Progenitor cell of endocrine pancreas (in vitro differentiated cells): ENCODE measurements at regions not wholly inside any gene's neighbourhood (a gene's known extent, or its start where the extent isn't known, plus 50 kb on each side); places are given as distances from the start of the nearest gene placed in this dataset.

Experiments used
- DNase-seq: peaks from one replicate; pipeline ENCODE4 v3.0.0; 2021; ENCODE audit warnings: low spot score; ENCODE audit not compliant: unreplicated experiment
- H3K27ac Mint-ChIP-seq: 2 replicates; pipeline ENCODE4 v1.8.0; 2021; ENCODE audit warnings: mild to moderate bottlenecking, moderate library complexity, mixed read lengths
- H3K27me3 Mint-ChIP-seq: 2 replicates; pipeline ENCODE4 v1.8.0; 2021; ENCODE audit warnings: mixed read lengths
- H3K36me3 Mint-ChIP-seq: 2 replicates; pipeline ENCODE4 v1.8.0; 2022; ENCODE audit warnings: mixed read lengths; ENCODE audit not compliant: insufficient read depth
- H3K4me1 Mint-ChIP-seq: 2 replicates; pipeline ENCODE4 v1.8.0; 2021; ENCODE audit warnings: low read depth, mixed read lengths
- H3K4me3 Mint-ChIP-seq: 2 replicates; pipeline ENCODE4 v1.8.0; 2021; ENCODE audit warnings: low read depth, mild to moderate bottlenecking, moderate library complexity, mixed read lengths
- H3K9me3 Mint-ChIP-seq: 2 replicates; pipeline ENCODE4 v1.8.0; 2021; ENCODE audit warnings: low read depth, mixed read lengths
- CTCF ChIP-seq: fragments of 200-600 bp; sonication (generic); IDR thresholded peaks from one replicate; pipeline ENCODE4 v1.5.0; 2021; ENCODE audit warnings: antibody characterized with exemption, mild to moderate bottlenecking; ENCODE audit not compliant: unreplicated experiment

DNA sequence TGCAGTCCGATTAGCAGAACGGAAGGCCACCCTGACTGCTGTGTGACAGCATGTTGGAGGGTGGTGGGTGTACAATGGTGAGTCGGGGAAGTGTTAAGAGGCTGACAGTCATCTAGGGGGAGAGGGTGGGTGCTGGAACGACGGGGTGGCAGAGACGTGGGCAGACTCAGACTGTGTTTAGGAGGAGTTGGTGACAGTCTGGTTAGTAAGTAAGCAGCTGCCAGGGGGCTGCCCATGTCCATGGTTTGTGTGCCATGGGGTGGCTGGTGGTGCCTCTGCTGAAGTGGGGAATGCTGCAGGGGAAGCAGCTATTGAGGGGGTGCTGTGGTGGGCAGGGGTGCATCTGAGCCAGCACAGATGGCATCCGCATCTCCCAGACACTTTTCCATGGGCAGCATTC, 51.3 kb upstream of the BOD1 start:
- Mint-ChIP-seq H3K27me3 (no peaks in the 10 kb centered on the region), H3K4me1 (peaks cover 26% of the 10 kb centered on the region), H3K36me3 (peaks cover 3% of the 10 kb centered on the region), H3K27ac (no peak overlapping the region), H3K4me3 (no peak overlapping the region), H3K9me3 (peaks cover 9% of the 10 kb centered on the region)
- no peak for DNase-seq
- no peak for TF ChIP-seq CTCF

DNA sequence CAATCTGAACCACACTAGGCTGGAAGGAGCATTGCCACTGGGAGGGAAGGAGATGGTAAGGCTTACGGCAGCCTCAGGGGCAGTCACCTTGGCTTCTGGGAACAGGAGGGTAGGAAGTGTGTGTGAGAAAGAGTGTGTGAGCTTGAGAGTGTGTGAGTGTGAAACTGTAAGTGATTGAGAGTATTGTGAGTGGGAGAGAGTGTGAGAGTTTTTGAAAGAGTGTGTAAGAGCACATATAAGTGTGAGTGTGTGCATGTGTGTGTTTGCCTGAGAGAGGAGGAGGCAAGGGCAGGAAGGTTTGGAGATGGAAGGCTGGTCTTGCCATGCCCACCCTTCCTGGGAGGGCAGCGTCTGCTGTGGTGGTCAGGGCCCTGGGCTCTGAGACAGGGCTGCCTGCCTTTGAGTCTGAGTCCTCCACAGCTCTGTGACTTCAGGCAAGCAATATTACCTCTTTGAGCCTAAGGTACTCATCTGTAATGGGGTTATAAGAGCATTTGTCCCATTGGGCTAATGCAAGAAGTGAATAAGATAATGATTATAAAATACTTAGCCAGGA, 51.9 kb upstream of the BOD1 start:
- H3K9me3 Mint-ChIP-seq = peaks cover 9% of the 10 kb centered on the region
- H3K27me3 Mint-ChIP-seq = no peaks in the 10 kb centered on the region
- H3K4me1 Mint-ChIP-seq = peaks cover 31% of the 10 kb centered on the region
- no peak for TF ChIP-seq CTCF
- H3K4me3 Mint-ChIP-seq = no peak overlapping the region
- no peak for DNase-seq
- peaks cover 3% of the 10 kb centered on the region for H3K36me3 Mint-ChIP-seq
- no peak overlapping the region for H3K27ac Mint-ChIP-seq

DNA sequence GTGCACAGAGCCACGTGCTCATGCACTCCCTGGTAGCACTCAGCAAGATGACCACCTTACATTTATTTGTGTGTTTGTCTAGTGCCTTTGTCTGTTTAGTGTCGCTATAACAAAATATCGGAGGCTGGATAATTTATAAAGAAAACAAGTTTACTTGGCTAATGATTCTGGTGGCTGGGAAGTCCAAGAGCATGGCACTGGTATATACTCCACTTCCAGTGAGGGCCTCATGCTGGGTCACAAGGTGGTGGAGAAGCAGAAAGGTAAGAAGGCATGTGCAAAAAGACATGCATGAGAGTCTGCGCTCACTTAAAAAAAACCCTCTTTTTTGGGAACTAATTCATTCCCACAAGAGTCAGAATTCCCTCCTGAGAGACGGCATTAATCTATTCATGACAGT, 52.5 kb upstream of the BOD1 start:
- Mint-ChIP-seq H3K27me3 (no peaks in the 10 kb centered on the region), H3K36me3 (peaks cover 3% of the 10 kb centered on the region), H3K27ac (peak overlapping the region; percentile 31), H3K4me3 (no peak overlapping the region), H3K9me3 (peaks cover 9% of the 10 kb centered on the region), H3K4me1 (peaks cover 36% of the 10 kb centered on the region)
- TF ChIP-seq CTCF = no peak
- DNase-seq = no peak

DNA sequence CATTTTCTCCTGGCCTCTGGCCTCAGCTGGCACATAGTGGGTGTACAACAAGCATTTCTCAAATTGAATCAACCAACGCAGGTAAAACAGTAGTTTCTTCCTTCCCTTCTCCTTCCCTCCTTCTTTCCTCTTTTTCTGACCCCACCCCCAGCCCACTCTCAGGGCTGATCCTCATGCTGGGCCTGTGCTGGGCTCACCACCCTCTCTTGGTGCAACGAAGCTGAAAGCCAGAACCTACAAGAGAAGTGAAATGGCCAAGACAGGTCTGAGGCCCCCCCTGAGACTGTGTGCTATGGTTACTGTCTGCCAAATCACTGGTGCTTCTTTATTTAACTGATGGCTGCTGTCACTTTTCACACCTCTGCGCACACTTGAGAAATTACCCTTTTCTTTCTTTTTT, 53.0 kb upstream of the BOD1 start:
- Mint-ChIP-seq H3K4me1 (peaks cover 40% of the 10 kb centered on the region), H3K4me3 (no peak overlapping the region), H3K9me3 (peaks cover 9% of the 10 kb centered on the region), H3K27ac (no peak overlapping the region), H3K36me3 (peaks cover 3% of the 10 kb centered on the region), H3K27me3 (no peaks in the 10 kb centered on the region)
- no peak for TF ChIP-seq CTCF
- no peak for DNase-seq

DNA sequence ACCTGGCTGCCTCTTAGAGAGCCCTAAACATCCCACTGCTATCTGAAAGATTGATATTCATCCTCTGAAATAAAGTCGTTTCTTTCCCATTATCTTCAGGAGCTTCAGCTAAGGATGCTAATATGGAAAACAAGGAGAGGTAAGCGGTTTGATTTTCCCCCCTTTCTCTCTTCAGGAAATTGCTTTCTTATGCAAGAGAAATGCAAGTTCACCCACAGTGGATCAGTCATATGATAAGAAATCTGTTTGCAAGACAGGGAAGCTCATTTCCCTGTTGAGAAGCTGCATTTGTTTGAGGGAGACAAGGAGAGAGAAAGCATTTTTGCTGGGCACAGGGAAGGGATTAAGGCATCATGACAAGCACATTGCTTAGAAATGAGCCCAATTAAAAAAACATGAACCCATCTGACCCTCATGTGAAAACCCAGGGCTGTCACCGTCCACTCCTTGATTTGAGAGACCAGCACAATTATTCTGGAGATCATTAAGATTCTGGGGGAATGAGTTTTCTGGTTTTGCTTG, 53.7 kb upstream of the BOD1 start:
- Mint-ChIP-seq H3K9me3 (peaks cover 9% of the 10 kb centered on the region), H3K4me3 (no peak overlapping the region), H3K27me3 (no peaks in the 10 kb centered on the region), H3K27ac (no peak overlapping the region), H3K36me3 (peaks cover 3% of the 10 kb centered on the region), H3K4me1 (peaks cover 42% of the 10 kb centered on the region)
- DNase-seq = no peak
- TF ChIP-seq CTCF = no peak
